ENCODE measurements at regions not wholly inside any gene's neighbourhood (a gene's known extent, or its start where the extent isn't known, plus 50 kb on each side); places are given as distances from the start of the nearest gene placed in this dataset.

GRCh38 chr20:10893321-10893720 is 219.5 kb upstream of the JAG1 start:
- ChIA-PET POLR2A (ENCODE audit: partially characterized antibody) (no interaction called here), CTCF (ENCODE audit: partially characterized antibody) (interaction anchor here (1.2 kb wide), 1 partner anchor 12 kb away, joined by 3 read pairs; no protein-coding TSS in a partner anchor)
- H2BK12ac ChIP-seq (ENCODE audit: low read depth, low read length): no peak overlapping the region
- no peak overlapping the region for H2BK5ac ChIP-seq (ENCODE audit: low read depth, low read length)
- no peak overlapping the region for H2AFZ ChIP-seq (ENCODE audit: low read length)
- H3K4me3 ChIP-seq (ENCODE audit: extremely low read depth in 1 of 4, insufficient read depth in 2 of 4, low read depth in 3 of 4, low read length in 4 of 4): no peak overlapping the region
- no peak overlapping the region for H3K4ac ChIP-seq (replicated peaks; ENCODE audit: insufficient read length, low read depth, low read length)
- H3K4me2 ChIP-seq (ENCODE audit: insufficient read depth in 1 of 2, low read depth in 2 of 2, low read length in 2 of 2): no peak overlapping the region
- no peaks in the 10 kb centered on the region for H3K4me1 ChIP-seq (replicated peaks in 1 of 4; ENCODE audit: control insufficient read depth in 3 of 4, insufficient read depth in 4 of 4, low read length in 3 of 4)
- no peaks in the 10 kb centered on the region for H3K79me2 ChIP-seq (ENCODE audit: control insufficient read depth in 1 of 2, insufficient read depth in 2 of 2, low read length in 2 of 2)
- no peaks in the 10 kb centered on the region for H3K79me1 ChIP-seq (ENCODE audit: low read depth, low read length)
- H3K23ac ChIP-seq (ENCODE audit: insufficient read length): no peak overlapping the region
- no peak overlapping the region for H2BK20ac ChIP-seq (ENCODE audit: low read length)
- no peak for DNase-seq (ENCODE audit: low read depth in 1 of 2, low spot score in 2 of 2)
- H2BK120ac ChIP-seq (replicated peaks; ENCODE audit: low read depth, low read length): no peak overlapping the region
- no peak overlapping the region for H3K56ac ChIP-seq (replicated peaks; ENCODE audit: insufficient read length, low read depth, low read length)
- no peak overlapping the region for H3K14ac ChIP-seq (ENCODE audit: insufficient read length)
- H3K9ac ChIP-seq (replicated peaks in 1 of 4; ENCODE audit: extremely low read depth in 1 of 4, low read depth in 3 of 4, low read length in 3 of 4): no peak overlapping the region
- H3K9me3 ChIP-seq (ENCODE audit: insufficient read depth in 2 of 2, low read depth in 1 of 2, low read length in 1 of 2): no peaks in the 10 kb centered on the region
- H4K91ac ChIP-seq (replicated peaks; ENCODE audit: insufficient read length, low read length): no peak overlapping the region
- no peaks in the 10 kb centered on the region for H3K36me3 ChIP-seq (ENCODE audit: control insufficient read depth in 2 of 4, insufficient read depth in 4 of 4, low read length in 3 of 4)
- no peak overlapping the region for H2BK15ac ChIP-seq (ENCODE audit: low read length)
- H3K18ac ChIP-seq (ENCODE audit: extremely low read depth, low read length): no peak overlapping the region
- no peak overlapping the region for H4K5ac ChIP-seq (ENCODE audit: insufficient read length, low read depth, low read length)
- 95% methylated on average over 3 of the region's 3 CpGs; no CpG with 5 or more reads in 1 of the 2 experiments for WGBS, 2 experiments (ENCODE audit: extremely low coverage in 1 of 2, insufficient coverage in 1 of 2, insufficient read length in 1 of 2, insufficient replicate concordance in 2 of 2, low coverage in 1 of 2, low lambda C conversion rate in 2 of 2, missing lambda C conversion rate in 1 of 2)
- H3K27ac ChIP-seq (ENCODE audit: low read depth, low read length): no peak overlapping the region
- no peaks in the 10 kb centered on the region for H3K27me3 ChIP-seq (replicated peaks in 1 of 4; ENCODE audit: control insufficient read depth in 3 of 4, extremely low read depth in 1 of 4, insufficient read depth in 3 of 4, low read length in 3 of 4)
- H4K20me1 ChIP-seq (replicated peaks in 1 of 2; ENCODE audit: control insufficient read depth in 1 of 2, insufficient read depth in 2 of 2, low read length in 2 of 2): no peaks in the 10 kb centered on the region
- no peaks in the 10 kb centered on the region for H3K23me2 ChIP-seq (ENCODE audit: low read depth, low read length)
- no peak overlapping the region for H2AK5ac ChIP-seq (ENCODE audit: low read depth, low read length)
- no peak overlapping the region for H4K8ac ChIP-seq (ENCODE audit: extremely low read depth, insufficient read depth, low read length)
- no peak for FAIRE-seq
- TF ChIP-seq EGR1 (IDR thresholded peaks at IDR 0.05; ENCODE audit: borderline replicate concordance, low read depth, low read length) (no peak), BACH1 (IDR thresholded peaks at IDR 0.05; ENCODE audit: low read length) (no peak)

Data from H1 (cell line).